Stimulated activated CD8-positive, alpha-beta memory T cell treated with anti-CD3 and anti-CD28 coated beads, Interleukin-7, amount 100 ng/mL, for 24 hours (primary cell): ENCODE measurements at regions not wholly inside any gene's neighbourhood (a gene's known extent, or its start where the extent isn't known, plus 50 kb on each side); places are given as distances from the start of the nearest gene placed in this dataset.
"Not testable (repeated sequence)": the region's sequence is repeated elsewhere in the genome, so short reads cannot be mapped to it uniquely, and the experiment has no call there.

Experiments used
- DNase-seq: peaks from one replicate; pipeline ENCODE4 v3.0.0-alpha.2; 2020; ENCODE audit warnings: low read depth

- no peak for DNase-seq
Measured at GRCh38 chr14:106622200-106622745, 1095.9 kb downstream of the TMEM121 start.

- DNase-seq: no peak
Measured at GRCh38 chr14:106625186-106625585, 1098.8 kb downstream of the TMEM121 start.

GRCh38 chr14:106626469-106626868 is 1100.1 kb downstream of the TMEM121 start:
- DNase-seq: not testable (repeated sequence)

- peak; percentile 28 for DNase-seq
Measured at GRCh38 chr14:106626942-106627588, 1100.7 kb downstream of the TMEM121 start.

GRCh38 chr14:106631879-106632278 is 1105.5 kb downstream of the TMEM121 start:
- no peak for DNase-seq

GRCh38 chr14:106633721-106634120 is 1107.3 kb downstream of the TMEM121 start:
- no peak for DNase-seq

GRCh38 chr14:106635569-106635968 is 1109.2 kb downstream of the TMEM121 start:
- DNase-seq: no peak

- DNase-seq: not testable (repeated sequence)
Measured at GRCh38 chr14:106638786-106639452, 1112.5 kb downstream of the TMEM121 start.

- no peak for DNase-seq
Measured at GRCh38 chr14:106642090-106642489, 1115.7 kb downstream of the TMEM121 start.

GRCh38 chr14:106642971-106643370 is 1116.6 kb downstream of the TMEM121 start:
- DNase-seq: not testable (repeated sequence)

- not testable (repeated sequence) for DNase-seq
Measured at GRCh38 chr14:106648874-106649273, 1122.5 kb downstream of the TMEM121 start.

GRCh38 chr14:106651016-106651415 is 1124.6 kb downstream of the TMEM121 start:
- no peak for DNase-seq

GRCh38 chr14:106652494-106652893 is 1126.1 kb downstream of the TMEM121 start:
- DNase-seq: no peak

GRCh38 chr14:106657460-106657859 is 1131.1 kb downstream of the TMEM121 start:
- peak; percentile 34 for DNase-seq

GRCh38 chr14:106658066-106658860 is 1131.9 kb downstream of the TMEM121 start:
- DNase-seq: not testable (repeated sequence)

- DNase-seq: not testable (repeated sequence)
Measured at GRCh38 chr14:106661561-106661960, 1135.2 kb downstream of the TMEM121 start.

GRCh38 chr14:106662936-106663550 is 1136.7 kb downstream of the TMEM121 start:
- DNase-seq: no peak

GRCh38 chr14:106663805-106664410 is 1137.5 kb downstream of the TMEM121 start:
- DNase-seq: peak; percentile 28

- DNase-seq: peak; percentile 9
Measured at GRCh38 chr14:106665814-106666213, 1139.4 kb downstream of the TMEM121 start.

- DNase-seq: no peak
Measured at GRCh38 chr14:106666341-106666740, 1140.0 kb downstream of the TMEM121 start.

- DNase-seq: no peak
Measured at GRCh38 chr14:106670011-106670410, 1143.6 kb downstream of the TMEM121 start.

- DNase-seq: not testable (repeated sequence)
Measured at GRCh38 chr14:106674093-106674492, 1147.7 kb downstream of the TMEM121 start.
